CD4-positive, CD25-positive, alpha-beta regulatory T cell (primary cell): ENCODE measurements at regions not wholly inside any gene's neighbourhood (a gene's known extent, or its start where the extent isn't known, plus 50 kb on each side); places are given as distances from the start of the nearest gene placed in this dataset.
"Not testable (repeated sequence)": the region's sequence is repeated elsewhere in the genome, so short reads cannot be mapped to it uniquely, and the experiment has no call there.

Experiments used
- ATAC-seq, 2 donors: fragments of 150-1000 bp; cut with Tn5 transposase; one replicate each; pipeline ENCODE4 v1.10.0; 2021; ENCODE audit warnings: low read depth in 2 of 2, moderate number of reproducible peaks in 2 of 2, moderate library complexity in 1 of 2
- DNase-seq, 3 donors: peaks; one replicate each; pipeline versions ENCODE4 v3.0.0 to v3.0.0-alpha.2; 2012 to 2022; ENCODE audit warnings: mixed read lengths in 1 of 3
- H3K27ac ChIP-seq: one replicate; pipeline ENCODE4 v1.7.0; 2013; ENCODE audit warnings: mild to moderate bottlenecking, low read length; ENCODE audit not compliant: insufficient read depth, poor library complexity, severe bottlenecking
- H3K27me3 ChIP-seq: one replicate; pipeline ENCODE4 v1.7.0; 2013; ENCODE audit warnings: low read length; ENCODE audit not compliant: control insufficient read depth, insufficient read depth
- H3K36me3 ChIP-seq: one replicate; pipeline ENCODE4 v1.7.0; 2013; ENCODE audit warnings: mild to moderate bottlenecking, low read length, moderate library complexity; ENCODE audit not compliant: control insufficient read depth, insufficient read depth
- H3K4me1 ChIP-seq: 2 replicates; pipeline ENCODE4 v1.7.0; 2013; ENCODE audit warnings: mild to moderate bottlenecking, low read length; ENCODE audit not compliant: insufficient read depth, control insufficient read depth, poor library complexity, severe bottlenecking
- H3K4me3 ChIP-seq: one replicate; pipeline ENCODE4 v1.7.0; 2013; ENCODE audit warnings: low read depth, mild to moderate bottlenecking, low read length, moderate library complexity
- H3K9me3 ChIP-seq, 2 experiments: 1 replicate in 1 of 2; 2 replicates in 1 of 2; pipeline ENCODE4 v1.7.0; 2013; ENCODE audit warnings: low read length in 2 of 2, mild to moderate bottlenecking in 1 of 2, moderate library complexity in 1 of 2; ENCODE audit not compliant: control insufficient read depth in 2 of 2
- H3K27ac Mint-ChIP-seq, 3 donors: one replicate each; pipeline ENCODE4 v1.8.0; 2020 to 2022; ENCODE audit warnings: mild to moderate bottlenecking in 3 of 3, mixed read lengths in 3 of 3, moderate library complexity in 2 of 3
- H3K27me3 Mint-ChIP-seq: one replicate; pipeline ENCODE4 v1.8.0; 2022; ENCODE audit warnings: mild to moderate bottlenecking, mixed read lengths
- H3K36me3 Mint-ChIP-seq: one replicate; pipeline ENCODE4 v1.8.0; 2020; ENCODE audit warnings: mixed read lengths
- H3K4me1 Mint-ChIP-seq, 4 donors: one replicate each; pipeline ENCODE4 v1.8.0; 2020 to 2022; ENCODE audit warnings: mixed read lengths in 4 of 4, mild to moderate bottlenecking in 1 of 4
- H3K4me3 Mint-ChIP-seq, 4 donors: one replicate each; pipeline ENCODE4 v1.8.0; 2020 to 2022; ENCODE audit warnings: mild to moderate bottlenecking in 4 of 4, mixed read lengths in 4 of 4, moderate library complexity in 3 of 4
- H3K9me3 Mint-ChIP-seq, 7 donors: one replicate each; pipeline ENCODE4 v1.8.0; 2020 to 2022; ENCODE audit warnings: mixed read lengths in 7 of 7, mild to moderate bottlenecking in 3 of 7, moderate library complexity in 2 of 7

- not testable (repeated sequence) for H3K4me3 Mint-ChIP-seq, H3K27me3 Mint-ChIP-seq, H3K4me1 Mint-ChIP-seq, H3K36me3 ChIP-seq, H3K4me3 ChIP-seq, H3K27ac ChIP-seq, H3K9me3 Mint-ChIP-seq, H3K9me3 ChIP-seq, H3K4me1 ChIP-seq, DNase-seq, H3K36me3 Mint-ChIP-seq, H3K27me3 ChIP-seq, H3K27ac Mint-ChIP-seq, ATAC-seq
Measured at GRCh38 chrY:16254551-16255295, 1625.3 kb downstream of the CDY2B start.

- H3K27me3 ChIP-seq, DNase-seq, H3K27ac Mint-ChIP-seq, H3K4me1 Mint-ChIP-seq, H3K36me3 Mint-ChIP-seq, H3K27ac ChIP-seq, H3K4me3 ChIP-seq, H3K36me3 ChIP-seq, H3K4me3 Mint-ChIP-seq, H3K9me3 ChIP-seq, H3K9me3 Mint-ChIP-seq, H3K4me1 ChIP-seq, H3K27me3 Mint-ChIP-seq, ATAC-seq: not testable (repeated sequence)
Measured at GRCh38 chrY:16255778-16256177, 1624.2 kb downstream of the CDY2B start.
